KMS-11 (cell line): ENCODE measurements at regions not wholly inside any gene's neighbourhood (a gene's known extent, or its start where the extent isn't known, plus 50 kb on each side); places are given as distances from the start of the nearest gene placed in this dataset.

Experiments
- H2AFZ ChIP-seq: fragments of 200-600 bp; sonication (generic); 2 replicates; pipeline ENCODE4 v1.6.1; 2016; ENCODE audit warnings: antibody characterized with exemption, mixed run types, low read depth
- H3K27ac ChIP-seq: fragments of 200-600 bp; sonication (generic); 2 replicates; pipeline ENCODE4 v1.6.1; 2016; ENCODE audit warnings: mild to moderate bottlenecking, mixed run types
- H3K27me3 ChIP-seq: fragments of 200-600 bp; sonication (generic); 2 replicates; pipeline ENCODE4 v1.6.1; 2017; ENCODE audit warnings: mild to moderate bottlenecking, low read depth, mixed run types, moderate library complexity; ENCODE audit not compliant: insufficient read depth
- H3K36me3 ChIP-seq: fragments of 200-600 bp; sonication (generic); 2 replicates; pipeline ENCODE4 v1.6.1; 2017; ENCODE audit warnings: mild to moderate bottlenecking, mixed run types; ENCODE audit not compliant: insufficient read depth
- H3K4me1 ChIP-seq: fragments of 200-600 bp; sonication (generic); 2 replicates; pipeline ENCODE4 v1.6.1; 2016; ENCODE audit warnings: mild to moderate bottlenecking, low read depth, mixed run types; ENCODE audit not compliant: poor library complexity, severe bottlenecking
- H3K4me2 ChIP-seq: fragments of 200-600 bp; sonication (generic); 2 replicates; pipeline ENCODE4 v1.7.0; 2016; ENCODE audit warnings: mild to moderate bottlenecking, mixed run types
- H3K4me3 ChIP-seq: fragments of 200-600 bp; sonication (generic); IDR thresholded peaks from 2 replicates; pipeline ENCODE4 v1.6.1; 2017; ENCODE audit warnings: low read depth, low read length, mixed read lengths; ENCODE audit not compliant: insufficient read depth
- H3K79me2 ChIP-seq: fragments of 200-600 bp; sonication (generic); 2 replicates; pipeline ENCODE4 v1.6.1; 2016; ENCODE audit warnings: low read depth, mixed run types; ENCODE audit not compliant: insufficient read depth
- H3K9ac ChIP-seq: fragments of 200-600 bp; sonication (generic); 2 replicates; pipeline ENCODE4 v1.6.1; 2016; ENCODE audit warnings: mild to moderate bottlenecking, mixed run types
- H4K20me1 ChIP-seq: fragments of 200-600 bp; sonication (generic); 2 replicates; pipeline ENCODE4 v1.6.1; 2016; ENCODE audit warnings: mild to moderate bottlenecking, mixed run types; ENCODE audit not compliant: insufficient read depth
- TF ChIP-seq, protein P1 (sequence below): fragments of 200-600 bp; sonication (generic); conservative IDR thresholded peaks from 2 replicates; pipeline ENCODE4 v1.6.1; 2017; ENCODE audit warnings: low read depth, mild to moderate bottlenecking, antibody characterized with exemption, low read length, moderate library complexity, mixed read lengths

DNA sequence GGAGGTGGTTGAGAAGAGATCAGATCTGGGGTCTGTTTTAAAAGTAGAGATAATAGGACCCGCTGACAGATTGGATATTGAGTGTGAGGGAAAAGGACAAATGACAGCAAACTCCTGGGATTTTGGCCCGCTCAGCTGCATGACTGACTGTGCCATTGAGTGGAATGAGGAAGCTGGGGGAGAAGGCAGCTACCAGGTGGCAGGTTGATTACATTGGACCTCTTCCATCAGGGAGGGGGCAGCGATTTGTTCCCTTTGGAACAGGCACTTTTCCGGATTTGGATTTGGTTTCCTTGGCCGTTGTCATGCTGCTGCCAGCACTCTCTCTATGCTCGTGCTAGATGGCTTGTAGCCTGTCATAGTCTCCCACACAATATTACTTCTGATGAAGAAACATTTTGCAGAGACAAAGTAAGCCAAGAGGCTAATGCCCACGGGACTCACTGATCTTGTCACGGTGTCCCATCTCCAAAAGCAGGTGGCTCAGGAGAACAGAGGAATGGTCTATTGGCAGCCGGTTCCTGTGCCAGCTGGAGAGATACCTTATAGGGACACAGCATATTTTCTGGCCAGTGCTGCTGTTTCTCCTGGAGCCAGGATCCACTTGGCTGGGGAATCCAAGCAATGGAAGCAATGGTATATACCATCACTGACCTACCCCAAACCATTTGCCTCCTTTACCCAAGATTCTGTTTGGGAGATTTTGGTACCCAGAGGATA, 69.1 kb upstream of the WAC start:
- Histone ChIP-seq H2AFZ (no peak overlapping the region), H3K27ac (no peak overlapping the region), H3K4me2 (no peak overlapping the region), H3K4me1 (no peaks in the 10 kb centered on the region), H3K4me3 (no peak overlapping the region), H3K9ac (no peak overlapping the region), H3K79me2 (no peaks in the 10 kb centered on the region), H4K20me1 (no peaks in the 10 kb centered on the region), H3K36me3 (no peaks in the 10 kb centered on the region), H3K27me3 (no peaks in the 10 kb centered on the region)
- TF ChIP-seq, protein P1, sequence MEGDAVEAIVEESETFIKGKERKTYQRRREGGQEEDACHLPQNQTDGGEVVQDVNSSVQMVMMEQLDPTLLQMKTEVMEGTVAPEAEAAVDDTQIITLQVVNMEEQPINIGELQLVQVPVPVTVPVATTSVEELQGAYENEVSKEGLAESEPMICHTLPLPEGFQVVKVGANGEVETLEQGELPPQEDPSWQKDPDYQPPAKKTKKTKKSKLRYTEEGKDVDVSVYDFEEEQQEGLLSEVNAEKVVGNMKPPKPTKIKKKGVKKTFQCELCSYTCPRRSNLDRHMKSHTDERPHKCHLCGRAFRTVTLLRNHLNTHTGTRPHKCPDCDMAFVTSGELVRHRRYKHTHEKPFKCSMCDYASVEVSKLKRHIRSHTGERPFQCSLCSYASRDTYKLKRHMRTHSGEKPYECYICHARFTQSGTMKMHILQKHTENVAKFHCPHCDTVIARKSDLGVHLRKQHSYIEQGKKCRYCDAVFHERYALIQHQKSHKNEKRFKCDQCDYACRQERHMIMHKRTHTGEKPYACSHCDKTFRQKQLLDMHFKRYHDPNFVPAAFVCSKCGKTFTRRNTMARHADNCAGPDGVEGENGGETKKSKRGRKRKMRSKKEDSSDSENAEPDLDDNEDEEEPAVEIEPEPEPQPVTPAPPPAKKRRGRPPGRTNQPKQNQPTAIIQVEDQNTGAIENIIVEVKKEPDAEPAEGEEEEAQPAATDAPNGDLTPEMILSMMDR: no peak

DNA sequence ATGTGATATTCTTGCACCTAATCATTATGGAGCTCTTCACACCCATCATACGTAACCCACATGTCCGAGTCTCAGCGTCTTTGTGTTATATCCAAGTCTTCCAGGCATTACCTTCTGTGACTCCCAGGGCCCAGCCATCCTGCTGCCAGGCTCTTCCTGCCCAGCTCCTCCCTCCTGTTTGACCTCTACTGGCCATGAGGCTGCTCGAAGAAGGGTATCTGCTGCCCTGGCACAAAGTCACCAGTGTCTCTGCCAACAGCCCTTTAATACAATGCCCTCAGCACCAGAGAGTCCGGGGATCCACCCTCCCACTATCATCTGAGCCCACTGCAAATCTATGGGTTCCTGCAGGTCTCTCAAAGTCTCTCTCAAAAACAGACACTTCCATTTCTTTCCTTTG, 65.3 kb upstream of the WAC start:
- TF ChIP-seq, protein P1: no peak
- Histone ChIP-seq H2AFZ (no peak overlapping the region), H3K9ac (no peak overlapping the region), H3K27ac (no peak overlapping the region), H3K79me2 (no peaks in the 10 kb centered on the region), H4K20me1 (no peaks in the 10 kb centered on the region), H3K4me2 (no peak overlapping the region), H3K4me1 (no peaks in the 10 kb centered on the region), H3K4me3 (no peak overlapping the region), H3K36me3 (no peaks in the 10 kb centered on the region), H3K27me3 (no peaks in the 10 kb centered on the region)

DNA sequence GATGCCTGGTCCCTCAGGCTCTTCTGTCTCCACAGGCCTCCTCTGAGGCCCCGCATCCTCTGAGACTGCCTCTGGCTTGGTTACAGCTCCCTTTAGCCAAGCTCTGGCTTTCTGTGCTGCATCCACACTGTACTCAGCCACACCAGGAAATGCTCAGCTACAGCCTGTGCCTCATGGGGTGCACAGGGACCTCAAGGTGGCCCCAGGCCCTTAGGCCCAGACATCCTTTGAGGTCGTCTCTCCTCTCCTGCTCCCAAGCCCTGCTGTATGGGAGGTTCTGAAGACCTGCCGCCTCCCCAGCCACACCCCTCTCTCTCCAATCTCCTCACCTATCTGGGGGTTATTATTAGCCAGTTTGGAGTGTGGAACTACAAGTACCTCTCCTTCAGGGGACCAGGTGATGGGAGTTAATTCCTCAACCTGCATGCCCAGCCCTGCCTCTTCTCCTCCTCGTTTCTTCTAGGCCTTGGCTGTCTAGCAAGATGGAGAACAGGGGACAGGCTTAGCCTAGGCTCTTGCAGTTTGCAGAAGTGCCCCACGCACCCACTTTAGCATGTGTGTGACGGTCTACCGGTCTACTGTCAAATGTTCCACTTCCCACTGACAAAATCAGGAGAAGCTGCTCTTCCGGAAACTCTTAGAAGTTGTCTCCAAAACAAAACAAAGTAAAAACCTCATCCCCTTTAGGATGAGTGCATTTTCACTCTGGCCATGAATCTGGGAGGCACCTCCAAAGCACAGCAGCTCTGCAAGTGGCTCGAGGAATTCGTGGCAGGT, 64.0 kb upstream of the WAC start:
- H3K36me3 ChIP-seq: no peaks in the 10 kb centered on the region
- H2AFZ ChIP-seq: no peak overlapping the region
- no peaks in the 10 kb centered on the region for H3K79me2 ChIP-seq
- H3K4me3 ChIP-seq: no peak overlapping the region
- no peaks in the 10 kb centered on the region for H3K27me3 ChIP-seq
- TF ChIP-seq, protein P1: no peak
- H3K9ac ChIP-seq: no peak overlapping the region
- no peaks in the 10 kb centered on the region for H3K4me1 ChIP-seq
- no peaks in the 10 kb centered on the region for H4K20me1 ChIP-seq
- no peak overlapping the region for H3K27ac ChIP-seq
- H3K4me2 ChIP-seq: no peak overlapping the region

DNA sequence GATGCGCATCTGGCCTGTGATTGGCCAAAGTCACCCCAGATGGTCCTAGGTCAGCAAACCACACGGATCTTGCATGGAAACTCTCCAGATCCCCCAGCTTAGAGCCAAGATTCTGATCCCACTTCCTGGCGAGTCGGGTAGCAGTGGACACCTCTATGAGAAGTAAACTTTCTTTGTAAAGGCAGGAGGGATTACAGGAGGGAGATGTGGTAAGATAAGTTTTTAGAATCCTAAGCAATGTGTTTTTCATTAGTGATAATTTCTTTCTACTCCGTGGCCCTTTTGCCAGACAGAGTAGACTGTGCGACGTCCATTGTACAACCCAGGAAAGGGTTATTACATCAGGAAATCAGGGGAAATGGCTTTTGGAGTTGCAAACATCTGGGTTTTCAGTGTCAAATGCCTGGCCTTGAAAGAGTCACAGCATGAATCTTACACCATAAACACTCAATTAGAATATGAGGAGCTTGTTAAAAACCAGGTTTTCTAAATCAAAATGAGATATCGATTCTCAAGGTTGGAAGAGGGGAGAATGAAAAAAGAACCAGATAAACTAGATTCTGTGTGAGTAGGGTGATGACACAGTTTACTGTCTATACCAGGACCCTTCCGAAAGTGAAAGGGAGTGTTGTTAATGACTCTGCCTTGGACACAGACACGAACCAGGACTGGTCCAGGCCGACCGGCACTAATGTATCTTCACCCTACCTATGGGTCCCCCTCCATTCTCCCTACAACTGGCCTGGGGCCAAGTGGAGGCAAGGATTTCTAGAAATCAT, 61.9 kb upstream of the WAC start:
- Histone ChIP-seq H3K4me2 (no peak overlapping the region), H4K20me1 (no peaks in the 10 kb centered on the region), H3K9ac (no peak overlapping the region), H3K27ac (no peak overlapping the region), H3K79me2 (no peaks in the 10 kb centered on the region), H3K36me3 (no peaks in the 10 kb centered on the region), H3K4me1 (no peaks in the 10 kb centered on the region), H3K4me3 (no peak overlapping the region), H3K27me3 (no peaks in the 10 kb centered on the region), H2AFZ (no peak overlapping the region)
- TF ChIP-seq, protein P1: no peak
